ENCODE measurements at regions not wholly inside any gene's neighbourhood (a gene's known extent, or its start where the extent isn't known, plus 50 kb on each side); places are given as distances from the start of the nearest gene placed in this dataset.

GRCh38 chr12:78563826-78564225, 300.7 kb upstream of the SYT1 start:
- dilution Hi-C loops (cut with HindIII; ENCODE audit: low sequenced_read_pairs, unreplicated experiment) = no loop called here
- Histone ChIP-seq H3K27me3 (ENCODE audit: control insufficient read depth, insufficient read depth, low read length) (no peaks in the 10 kb centered on the region), H3K79me1 (ENCODE audit: low read depth in 1 of 2, low read length in 2 of 2) (no peaks in the 10 kb centered on the region), H2AK9ac (replicated peaks; ENCODE audit: low read depth, low read length, poor library complexity) (no peak overlapping the region), H4K91ac (ENCODE audit: insufficient read depth, low read depth, low read length) (no peak overlapping the region), H2BK5ac (ENCODE audit: low read depth, low read length, poor library complexity, severe bottlenecking) (no peak overlapping the region), H3K27ac (ENCODE audit: insufficient read depth, low read length) (no peak overlapping the region), H2BK120ac (ENCODE audit: low read depth, low read length) (no peak overlapping the region), H2AK5ac (ENCODE audit: low read depth, low read length) (no peak overlapping the region), H3K36me3 (ENCODE audit: control insufficient read depth, insufficient read depth, low read length) (no peaks in the 10 kb centered on the region), H3K56ac (ENCODE audit: extremely low read depth, insufficient read depth, low read length) (no peak overlapping the region), H3K14ac (replicated peaks; ENCODE audit: low read depth, low read length) (no peak overlapping the region), H4K5ac (ENCODE audit: low read depth, low read length) (no peak overlapping the region), H3K18ac (ENCODE audit: low read depth, low read length) (no peak overlapping the region), H2AFZ (replicated peaks; ENCODE audit: low read length, poor library complexity) (no peak overlapping the region), H3K9ac (ENCODE audit: low read depth, low read length) (no peak overlapping the region), H3K4me1 (ENCODE audit: control insufficient read depth, insufficient read depth, low read length) (0 out of 2 replicates have a peak, but pooled peaks cover 1% of the 10 kb centered on the region), H4K8ac (ENCODE audit: low read depth in 2 of 2, low read length in 2 of 2) (no peak overlapping the region), H3K4ac (ENCODE audit: low read depth, low read length) (no peak overlapping the region), H3K9me3 (ENCODE audit: control insufficient read depth, insufficient read depth, low read length) (no peaks in the 10 kb centered on the region), H2BK20ac (ENCODE audit: low read depth, low read length) (no peak overlapping the region), H3K4me2 (ENCODE audit: low read depth, low read length) (no peak overlapping the region), H4K20me1 (ENCODE audit: insufficient read depth, low read length) (no peaks in the 10 kb centered on the region), H3K23ac (ENCODE audit: low read depth, low read length) (no peak overlapping the region), H3K4me3 (ENCODE audit: insufficient read depth, low read depth, low read length) (no peak overlapping the region), H2BK15ac (ENCODE audit: low read depth, low read length) (no peak overlapping the region), H3K9me1 (ENCODE audit: insufficient read depth, low read length) (no peaks in the 10 kb centered on the region)
- no peak for TF ChIP-seq CTCF (conservative IDR thresholded peaks at IDR 0.05; ENCODE audit: low read depth, low read length)
- no peak for TF ChIP-seq RAD21 (IDR thresholded peaks at IDR 0.05; ENCODE audit: low read length)
- no peak for TF ChIP-seq POLR2A (IDR thresholded peaks at IDR 0.05; ENCODE audit: low read depth, low read length)
- TF ChIP-seq CHD1 (IDR thresholded peaks at IDR 0.05; ENCODE audit: low read depth, low read length) = no peak
- no peak for TF ChIP-seq USF2 (IDR thresholded peaks at IDR 0.05; ENCODE audit: low read depth, low read length)
- TF ChIP-seq FOS (IDR thresholded peaks at IDR 0.05; ENCODE audit: low read depth, low read length) = no peak
- no peak for TF ChIP-seq SMC3 (IDR thresholded peaks at IDR 0.05; ENCODE audit: low read depth, low read length)
- TF ChIP-seq MAFK (IDR thresholded peaks at IDR 0.05; ENCODE audit: low read depth, low read length) = no peak
- TF ChIP-seq NFE2L2 (IDR thresholded peaks at IDR 0.05; ENCODE audit: low read depth, low read length) = no peak
- no peak for TF ChIP-seq BHLHE40 (IDR thresholded peaks at IDR 0.05; ENCODE audit: low read depth, low read length)
- no peak for TF ChIP-seq RCOR1 (IDR thresholded peaks at IDR 0.05; ENCODE audit: insufficient replicate concordance, low read length)
- TF ChIP-seq MAZ (IDR thresholded peaks at IDR 0.05; ENCODE audit: borderline replicate concordance, low read depth, low read length) = no peak
- no peak for TF ChIP-seq ELK1 (IDR thresholded peaks at IDR 0.05; ENCODE audit: borderline replicate concordance, low read depth, low read length)
- no peak for TF ChIP-seq MXI1 (IDR thresholded peaks at IDR 0.05; ENCODE audit: borderline replicate concordance, low read depth, low read length)
- no peak for TF ChIP-seq CEBPB (IDR thresholded peaks at IDR 0.05; ENCODE audit: low read depth, low read length)
- no peak for TF ChIP-seq RFX5 (IDR thresholded peaks at IDR 0.05; ENCODE audit: low read depth, low read length)
- DNase-seq = no peak
- ATAC-seq (ENCODE audit: low read depth) = no peak
- ChIA-PET CTCF (interaction anchor here (0.7 kb wide), 1 partner anchor 93 kb away, joined by 3 read pairs; no protein-coding TSS in a partner anchor), POLR2A (ENCODE audit: unreplicated experiment) (no interaction called here)
- intact Hi-C loops (cut with micrococcal nuclease) = no loop called here
- in situ Hi-C loops (cut with MboI; ENCODE audit: low sequenced_read_pairs) = no loop called here
- WGBS, 2 experiments (ENCODE audit: extremely low coverage in 2 of 2, insufficient read length in 1 of 2) = no CpG with 5 or more reads among the region's 3 CpGs
- BruUV-seq (replicated peaks) = no TSS peak
